GM19193 (cell line): ENCODE measurements at regions not wholly inside any gene's neighbourhood (a gene's known extent, or its start where the extent isn't known, plus 50 kb on each side); places are given as distances from the start of the nearest gene placed in this dataset.

Source experiments
- POLR2A ChIP-seq: IDR thresholded peaks from 4 replicates; pipeline ENCODE4 v1.6.1; 2011; ENCODE audit not compliant: insufficient read depth, insufficient read length; ENCODE audit errors: extremely low read depth

DNA sequence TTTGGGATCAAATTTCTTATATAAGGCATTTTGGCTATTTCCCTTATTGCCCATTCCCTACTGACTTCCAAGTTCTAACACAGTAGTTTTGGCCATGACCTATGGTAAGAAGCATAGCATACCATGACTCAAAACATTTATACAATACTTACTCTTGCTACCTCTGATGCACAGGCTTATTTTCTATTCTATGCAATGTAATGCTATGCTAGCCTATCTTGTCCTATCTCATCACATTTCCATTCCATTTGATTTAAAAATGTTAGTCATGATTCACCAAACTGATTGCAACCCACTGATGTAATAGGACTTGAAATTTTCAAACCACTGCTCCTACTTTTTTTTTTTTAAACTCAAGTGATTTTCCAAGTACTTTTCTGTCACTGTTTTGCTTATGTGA lies 658.5 kb downstream of the TYW1 start:
- TF ChIP-seq POLR2A: no peak

DNA sequence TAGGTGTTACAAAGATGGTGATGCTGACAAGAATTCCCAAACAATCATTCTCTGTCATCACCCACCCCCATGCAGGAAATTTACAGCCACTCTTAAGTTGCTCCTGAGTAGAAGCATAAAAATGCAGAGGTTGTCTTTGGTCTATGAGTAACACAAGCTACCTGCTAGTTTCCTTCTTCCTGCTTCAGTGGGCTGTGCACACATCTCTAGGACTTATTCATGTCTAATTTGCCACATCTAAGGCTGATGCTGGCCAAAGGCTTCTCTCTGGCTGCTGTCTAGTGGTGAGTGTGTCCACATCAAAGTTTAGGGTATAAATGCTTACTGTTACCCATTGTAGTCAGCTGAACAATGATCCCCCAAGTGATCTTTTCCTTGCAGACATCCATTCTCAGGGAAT lies 662.5 kb downstream of the TYW1 start:
- no peak for TF ChIP-seq POLR2A

DNA sequence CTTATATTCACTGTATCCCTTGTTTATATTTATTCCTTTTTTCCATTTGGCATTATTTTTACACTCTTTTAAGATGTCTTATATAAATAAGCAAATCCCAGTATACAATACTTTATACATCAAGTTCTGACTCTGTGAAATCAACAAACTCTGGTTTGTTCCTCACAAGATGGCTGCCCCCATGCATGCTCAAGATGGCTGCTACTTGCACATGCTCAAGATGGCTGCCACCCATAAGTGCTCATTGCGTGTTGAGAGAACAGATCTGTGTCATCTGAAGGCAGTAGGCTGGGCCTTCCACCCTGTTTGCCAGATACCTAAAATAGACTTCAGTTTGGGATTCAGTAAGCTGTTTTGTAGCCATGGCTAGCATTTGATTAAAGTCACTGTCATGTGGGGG lies 666.2 kb downstream of the TYW1 start:
- no peak for TF ChIP-seq POLR2A

DNA sequence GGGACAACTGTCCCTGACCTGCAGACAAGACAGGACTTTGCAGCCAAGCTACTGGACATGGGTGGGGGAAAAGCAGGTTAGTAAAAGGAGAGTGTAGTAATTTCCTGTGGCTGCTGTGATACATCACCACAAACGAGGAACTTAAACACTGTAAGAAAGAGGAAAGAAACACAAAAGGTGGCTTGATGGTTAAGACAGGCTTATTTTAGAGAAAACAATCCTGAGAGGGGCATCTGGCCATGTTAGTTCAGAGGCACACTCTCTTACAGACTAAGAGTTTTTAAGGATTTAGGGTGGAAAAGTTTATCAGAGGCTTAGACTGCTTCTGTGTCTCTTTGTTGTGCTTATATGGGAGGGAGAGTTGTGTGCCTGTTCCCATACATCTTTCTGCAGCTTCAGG lies 667.0 kb downstream of the TYW1 start:
- no peak for TF ChIP-seq POLR2A

DNA sequence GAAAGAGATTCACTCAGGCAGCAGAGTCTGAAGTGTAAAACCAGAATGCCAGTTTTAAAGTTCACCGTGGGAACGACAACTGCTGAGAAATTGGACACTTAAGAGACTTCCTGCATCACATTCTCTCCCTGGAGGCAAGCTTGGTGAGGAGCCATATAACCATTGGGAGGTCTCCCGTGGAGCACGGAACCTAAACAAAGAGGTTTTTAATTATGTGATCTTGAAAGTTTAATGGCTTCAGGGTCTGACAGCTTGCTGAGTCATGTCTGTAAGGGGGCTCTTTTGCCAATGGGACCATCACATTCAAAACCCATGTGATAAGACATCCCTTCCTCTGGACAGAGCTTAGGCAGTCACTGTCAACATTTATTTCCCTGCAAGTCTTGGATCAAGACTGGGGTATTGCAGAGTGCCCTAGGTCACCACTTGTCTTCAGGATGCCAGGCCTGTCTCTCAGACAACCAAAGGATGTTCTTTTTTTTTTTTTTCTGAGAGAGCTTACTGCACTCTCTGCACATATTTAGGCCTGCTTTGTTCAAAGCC lies 674.4 kb downstream of the TYW1 start:
- TF ChIP-seq POLR2A: no peak

DNA sequence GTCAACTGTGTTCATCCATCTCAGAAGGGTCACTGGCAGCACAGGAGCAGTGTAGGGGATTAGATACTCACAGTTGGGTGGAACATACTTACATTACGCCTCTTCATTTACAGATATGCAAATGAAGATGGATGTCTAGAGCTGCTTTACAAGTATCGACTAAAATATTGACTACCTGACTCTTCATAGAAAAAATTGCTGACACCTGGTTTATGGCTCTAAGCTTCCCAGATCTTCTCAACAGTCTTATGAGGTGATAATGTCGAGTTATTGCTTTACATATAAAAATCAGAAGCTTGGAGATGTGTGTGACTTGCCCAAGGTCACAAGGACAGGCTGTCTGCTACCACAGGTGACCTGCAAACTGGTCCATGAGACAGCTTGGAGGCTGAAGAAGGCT lies 677.2 kb downstream of the TYW1 start:
- TF ChIP-seq POLR2A: no peak

DNA sequence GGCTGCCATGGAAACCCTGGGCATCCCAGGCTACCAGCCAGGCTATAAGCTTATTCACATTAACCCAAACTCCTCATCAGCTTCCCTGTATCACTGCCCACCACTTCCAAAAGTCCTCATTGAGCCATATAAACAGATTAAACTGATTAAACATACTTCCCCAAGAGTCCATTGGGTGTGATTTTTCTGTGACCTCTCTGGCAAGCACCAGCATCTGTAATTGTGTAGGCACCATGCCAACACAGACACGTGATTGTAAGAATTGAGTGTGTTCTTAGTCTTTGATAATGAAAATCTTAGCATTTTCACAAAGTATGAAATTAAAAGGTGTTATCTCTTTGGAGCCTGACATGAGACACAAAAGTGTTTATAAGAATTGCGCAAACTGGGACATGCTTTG lies 679.3 kb downstream of the TYW1 start:
- TF ChIP-seq POLR2A: no peak

DNA sequence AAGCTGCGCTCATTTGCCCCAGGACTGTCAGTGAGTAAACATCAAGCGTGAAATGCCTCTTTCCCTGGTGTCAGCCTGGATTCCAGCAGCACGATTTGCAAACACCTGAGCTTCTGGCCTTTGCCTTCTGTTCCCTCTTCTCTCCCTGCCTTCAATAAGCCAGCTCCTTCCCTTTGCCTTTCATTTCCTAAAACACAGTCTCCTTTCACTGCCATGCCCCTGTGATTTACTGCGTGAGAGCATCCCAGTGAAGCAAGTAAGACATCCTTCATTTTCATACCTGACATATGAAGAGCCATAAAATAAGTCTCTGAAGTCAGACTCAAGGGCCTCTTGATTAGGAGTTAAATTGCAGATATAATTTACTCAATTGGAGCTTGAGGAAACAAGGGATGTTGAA lies 681.8 kb downstream of the TYW1 start:
- no peak for TF ChIP-seq POLR2A

DNA sequence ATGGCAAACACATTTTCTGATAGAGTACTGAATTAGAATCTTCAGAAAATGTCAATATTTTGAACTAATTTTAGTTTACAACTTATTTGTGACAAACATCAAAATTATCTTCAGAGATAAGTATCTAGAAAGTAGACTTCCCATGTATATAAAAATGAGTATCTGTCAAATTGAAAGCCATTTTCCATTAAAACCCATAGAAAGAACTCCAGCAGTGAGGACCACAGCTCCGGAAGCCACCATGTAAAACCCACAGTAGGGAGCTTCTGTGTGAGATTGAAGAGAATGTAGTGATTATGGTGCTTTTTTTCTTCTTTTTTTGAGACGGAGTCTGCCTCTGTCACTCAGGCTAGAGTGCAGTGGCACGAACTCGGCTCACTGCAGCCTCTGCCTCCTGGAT lies 687.0 kb downstream of the TYW1 start:
- no peak for TF ChIP-seq POLR2A

DNA sequence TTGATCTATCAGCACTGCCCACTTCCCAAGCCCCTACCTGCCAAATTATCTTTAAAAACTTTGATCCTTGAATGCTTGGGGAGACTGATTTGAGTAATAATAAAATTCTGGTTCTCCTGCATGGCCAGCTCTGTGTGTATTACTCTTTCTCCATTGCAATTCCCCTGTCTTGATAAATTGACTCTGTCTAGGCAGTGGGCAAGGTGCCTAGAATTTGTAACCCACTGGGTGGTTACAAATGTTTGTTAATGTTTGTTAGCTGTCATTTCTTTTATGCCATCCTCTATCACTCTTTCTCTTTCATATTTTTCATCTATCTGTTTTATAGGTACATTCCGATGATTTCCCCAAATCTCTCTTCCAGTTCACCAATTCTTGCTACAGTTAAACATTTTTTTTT lies 694.1 kb downstream of the TYW1 start:
- TF ChIP-seq POLR2A: no peak

DNA sequence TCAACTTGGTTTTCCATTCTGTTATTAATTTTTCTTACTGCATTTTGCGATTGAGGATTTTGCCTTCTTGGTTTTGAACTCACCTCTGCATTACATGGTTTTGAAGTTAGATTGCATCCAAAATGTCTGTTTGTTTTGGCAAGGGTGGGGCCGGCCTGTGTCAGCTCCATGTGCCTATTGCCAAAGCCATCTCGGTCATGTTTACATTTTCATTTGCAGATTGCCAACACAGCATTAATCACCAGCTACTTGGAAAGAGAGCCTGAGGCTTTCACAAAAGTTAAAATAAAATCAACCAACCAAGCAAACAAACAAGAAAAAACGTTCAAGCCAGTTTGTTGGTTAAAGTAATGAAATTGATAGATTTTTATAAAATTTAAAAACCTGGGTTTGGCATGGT lies 695.8 kb downstream of the TYW1 start:
- no peak for TF ChIP-seq POLR2A

DNA sequence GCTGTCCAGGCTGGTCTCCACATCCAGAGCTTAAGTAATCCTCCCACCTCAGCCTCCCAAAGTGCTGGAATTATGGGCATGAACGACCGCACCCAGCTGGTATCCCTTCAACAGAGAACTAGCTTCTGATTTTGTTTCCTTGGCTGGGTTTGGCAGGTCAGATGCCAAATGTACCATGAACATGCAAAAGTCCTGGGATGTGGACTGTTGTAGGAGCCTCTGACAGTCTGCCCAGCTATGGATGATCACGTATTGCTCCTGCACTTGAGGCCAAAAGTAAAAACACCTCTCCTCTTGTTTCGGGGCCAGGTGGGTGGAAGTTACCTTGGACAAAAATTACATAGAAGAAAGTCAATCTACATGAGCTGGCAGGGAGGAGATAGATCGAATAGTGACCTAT lies 699.5 kb downstream of the TYW1 start:
- no peak for TF ChIP-seq POLR2A

DNA sequence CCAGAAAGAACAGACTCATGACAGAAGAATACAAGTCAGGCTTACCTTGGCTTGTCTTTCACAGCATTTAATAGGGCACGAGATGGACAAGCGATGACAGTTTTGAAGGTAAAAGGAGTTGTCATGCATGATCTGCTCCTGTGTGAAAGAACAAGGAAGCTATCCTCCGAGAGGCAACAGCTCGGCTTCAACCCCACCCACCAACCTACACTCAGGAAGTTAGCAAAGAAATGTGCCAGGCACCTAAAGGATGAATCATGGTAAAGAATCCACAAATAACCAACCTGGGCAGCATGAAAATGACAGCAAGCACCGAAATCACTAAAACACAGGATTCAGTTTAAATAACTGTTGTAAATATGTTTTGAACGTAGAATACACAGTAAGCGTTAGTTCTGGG lies 700.2 kb downstream of the TYW1 start:
- TF ChIP-seq POLR2A: no peak

DNA sequence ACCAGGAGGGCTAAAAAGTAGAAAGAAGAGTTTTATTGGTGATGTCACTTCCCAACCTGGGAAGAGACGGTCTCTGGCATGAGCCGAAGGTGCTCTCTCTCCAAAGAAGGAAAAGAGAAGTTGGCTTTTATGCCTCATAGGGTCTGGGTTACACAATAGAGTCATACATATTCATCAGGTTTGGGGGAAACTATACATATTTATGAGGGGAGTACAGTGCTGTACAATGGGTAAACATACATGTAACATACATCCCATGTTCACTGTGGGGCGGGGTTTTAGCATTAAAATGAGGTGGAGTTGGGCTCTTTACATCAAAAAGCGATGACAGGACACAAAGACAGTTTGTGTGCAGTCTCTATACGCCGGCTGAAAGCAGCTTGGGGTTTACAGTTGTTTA lies 701.7 kb downstream of the TYW1 start:
- TF ChIP-seq POLR2A: no peak

DNA sequence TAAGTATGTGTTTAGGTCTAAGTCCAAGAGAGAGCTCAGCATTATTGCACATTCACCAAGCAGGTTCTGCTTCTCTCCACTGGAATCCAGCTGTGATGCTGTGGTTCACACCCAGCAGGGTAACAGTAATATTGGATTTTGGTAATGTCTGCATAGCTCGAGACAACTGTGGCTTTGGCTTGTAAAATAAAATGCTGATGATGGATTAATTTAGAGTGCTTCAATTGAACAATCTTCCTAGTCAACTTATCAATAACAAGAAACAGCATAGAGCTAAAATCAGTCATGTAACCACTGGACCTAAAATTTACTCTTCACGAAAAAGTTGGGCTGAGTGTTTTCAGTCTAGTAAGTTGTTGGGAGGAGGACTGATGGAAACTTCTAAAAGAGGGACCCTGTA lies 709.2 kb downstream of the TYW1 start:
- TF ChIP-seq POLR2A: no peak

DNA sequence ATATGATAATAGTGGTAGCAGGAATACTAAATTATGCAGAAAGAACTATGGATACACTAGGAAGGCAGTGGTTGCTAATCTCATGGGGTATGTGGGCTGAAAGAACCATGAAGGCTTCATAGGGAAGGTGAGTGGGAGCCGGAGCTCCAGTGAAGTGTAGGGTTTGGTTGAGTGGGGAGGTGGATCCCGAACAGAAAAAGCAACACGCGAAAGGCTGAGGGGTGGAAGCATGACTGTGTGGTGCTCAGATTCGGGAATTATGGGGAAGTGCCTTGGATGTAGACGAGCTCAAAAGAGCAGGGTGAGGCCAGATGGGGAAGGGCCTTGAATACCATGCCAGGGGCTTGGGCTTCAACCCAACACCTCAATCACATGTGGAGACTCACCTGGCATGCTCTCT lies 715.1 kb downstream of the TYW1 start:
- no peak for TF ChIP-seq POLR2A

DNA sequence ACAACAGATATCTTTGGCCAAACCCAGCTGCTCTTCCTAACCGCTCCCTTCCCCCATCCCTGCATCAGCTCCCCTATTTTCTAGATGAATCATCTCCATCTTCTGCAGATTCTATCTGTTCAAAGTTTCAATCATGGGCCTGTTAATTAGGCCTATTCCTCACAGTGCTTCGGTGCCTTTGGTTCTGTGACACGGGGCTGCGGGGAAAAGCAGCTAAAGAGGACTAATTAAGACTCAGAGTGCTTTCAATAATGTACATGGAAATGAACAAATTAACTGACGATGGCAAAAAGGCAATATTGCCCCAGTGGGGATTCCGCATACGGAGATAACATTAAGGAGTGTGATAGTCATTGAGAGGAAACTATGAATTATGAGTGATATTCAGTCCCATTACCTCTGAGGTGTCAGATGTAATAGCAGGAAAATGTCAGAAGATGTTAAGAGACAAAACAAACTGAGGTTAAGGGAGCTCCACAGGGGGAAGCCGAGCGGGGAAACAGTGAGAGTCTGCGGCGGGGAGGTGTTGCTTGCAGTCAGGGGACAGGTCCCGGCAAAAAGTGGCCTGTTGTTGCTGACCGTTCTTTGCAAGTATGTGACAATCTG lies 716.9 kb downstream of the TYW1 start:
- TF ChIP-seq POLR2A: no peak
